Activated naive CD4-positive, alpha-beta T cell treated with anti-CD3 and anti-CD28 coated beads, Interleukin-2, amount 10 ng/mL, durations not matched to agents 7 days and 5 days (primary cell): ENCODE measurements at regions not wholly inside any gene's neighbourhood (a gene's known extent, or its start where the extent isn't known, plus 50 kb on each side); places are given as distances from the start of the nearest gene placed in this dataset.

Source experiments
- CTCF ChIA-PET: fragments of 350-600 bp; sonication (Branson Sonifier 250); formaldehyde crosslinking; loops from one replicate; lab custom pipeline; 2021; ENCODE audit warnings: antibody characterized with exemption; lab: Charles Lee
- DNase-seq: peaks from one replicate; pipeline ENCODE4 v3.0.0-alpha.2; 2020
- H3K27ac Mint-ChIP-seq: one replicate; pipeline ENCODE4 v1.8.0; 2021; ENCODE audit warnings: mild to moderate bottlenecking, moderate library complexity, mixed read lengths
- H3K27me3 Mint-ChIP-seq: one replicate; pipeline ENCODE4 v1.8.0; 2021; ENCODE audit warnings: mild to moderate bottlenecking, mixed read lengths
- H3K36me3 Mint-ChIP-seq: one replicate; pipeline ENCODE4 v1.8.0; 2021; ENCODE audit warnings: mixed read lengths
- H3K4me1 Mint-ChIP-seq: one replicate; pipeline ENCODE4 v1.8.0; 2021; ENCODE audit warnings: mixed read lengths
- H3K4me3 Mint-ChIP-seq: one replicate; pipeline ENCODE4 v1.8.0; 2021; ENCODE audit warnings: mild to moderate bottlenecking, moderate library complexity, mixed read lengths
- H3K9me3 Mint-ChIP-seq: one replicate; pipeline ENCODE4 v1.8.0; 2021; ENCODE audit warnings: mixed read lengths

GRCh38 chr18:55858661-55859515 lies 270.9 kb upstream of the TCF4 start:
- CTCF ChIA-PET: no interaction called here
- Mint-ChIP-seq H3K4me3 (no peak overlapping the region), H3K27ac (no peak overlapping the region), H3K36me3 (no peaks in the 10 kb centered on the region), H3K27me3 (no peaks in the 10 kb centered on the region), H3K9me3 (no peaks in the 10 kb centered on the region), H3K4me1 (no peaks in the 10 kb centered on the region)
- DNase-seq: no peak

GRCh38 chr18:55857956-55858355 lies 270.0 kb upstream of the TCF4 start:
- H3K4me1 Mint-ChIP-seq: no peaks in the 10 kb centered on the region
- DNase-seq: no peak
- H3K27me3 Mint-ChIP-seq: no peaks in the 10 kb centered on the region
- CTCF ChIA-PET: no interaction called here
- no peak overlapping the region for H3K4me3 Mint-ChIP-seq
- no peaks in the 10 kb centered on the region for H3K9me3 Mint-ChIP-seq
- H3K27ac Mint-ChIP-seq: no peak overlapping the region
- H3K36me3 Mint-ChIP-seq: no peaks in the 10 kb centered on the region

DNA sequence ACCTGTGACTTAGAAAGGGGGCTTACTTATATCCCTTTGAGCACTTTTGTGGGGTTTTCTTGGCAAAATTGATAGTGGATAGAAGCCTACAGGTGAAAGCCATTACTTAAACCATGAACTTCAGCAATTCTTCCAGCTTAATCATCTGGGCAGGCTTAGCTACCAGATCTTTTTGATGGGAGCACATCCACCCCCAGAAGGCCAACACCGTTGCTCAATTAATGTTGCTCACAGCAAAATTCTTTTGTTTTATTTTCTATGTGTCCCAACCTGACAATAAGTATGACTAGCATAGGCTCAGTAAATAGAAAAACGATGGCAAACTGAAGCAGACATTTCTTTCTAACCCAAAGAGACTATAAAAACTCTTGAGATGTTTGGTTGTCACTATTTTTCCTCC lies 269.4 kb upstream of the TCF4 start:
- no peak overlapping the region for H3K4me3 Mint-ChIP-seq

DNA sequence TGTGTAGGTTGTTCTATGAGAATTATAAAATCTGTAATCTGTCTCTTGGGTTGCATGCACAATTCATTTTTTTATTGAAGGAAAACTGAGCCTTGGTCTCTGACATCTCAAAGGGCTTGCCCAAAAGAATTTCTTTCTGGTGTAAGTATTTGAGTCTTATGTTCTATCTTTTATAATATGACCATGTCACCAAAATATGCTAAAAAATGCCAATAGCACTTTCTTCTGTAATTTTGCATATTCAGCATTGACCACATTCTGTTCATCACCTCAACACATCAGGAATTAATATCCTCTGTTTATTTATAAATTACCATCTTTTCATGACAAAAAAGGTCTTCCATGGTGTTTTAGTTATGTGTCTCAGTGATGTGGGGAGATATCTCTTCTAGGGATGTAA lies 268.7 kb upstream of the TCF4 start:
- CTCF ChIA-PET: no interaction called here
- H3K4me3 Mint-ChIP-seq: no peak overlapping the region

More for the DNA sequence above, 269.4 kb upstream of the TCF4 start:
- CTCF ChIA-PET: no interaction called here
- Mint-ChIP-seq H3K9me3 (peaks cover 2% of the 10 kb centered on the region), H3K4me1 (no peaks in the 10 kb centered on the region), H3K27me3 (no peaks in the 10 kb centered on the region), H3K36me3 (no peaks in the 10 kb centered on the region), H3K27ac (no peak overlapping the region)
- no peak for DNase-seq

GRCh38 chr18:55856229-55856628 lies 268.2 kb upstream of the TCF4 start:
- Mint-ChIP-seq H3K27ac (no peak overlapping the region), H3K36me3 (no peaks in the 10 kb centered on the region), H3K4me1 (no peaks in the 10 kb centered on the region), H3K27me3 (no peaks in the 10 kb centered on the region), H3K9me3 (peaks cover 4% of the 10 kb centered on the region), H3K4me3 (no peak overlapping the region)
- no peak for DNase-seq
- CTCF ChIA-PET: no interaction called here

More for the DNA sequence above, 268.7 kb upstream of the TCF4 start:
- DNase-seq: no peak
- Mint-ChIP-seq H3K9me3 (peaks cover 4% of the 10 kb centered on the region), H3K4me1 (no peaks in the 10 kb centered on the region), H3K27ac (no peak overlapping the region), H3K36me3 (no peaks in the 10 kb centered on the region), H3K27me3 (no peaks in the 10 kb centered on the region)

GRCh38 chr18:55853268-55853667 lies 265.3 kb upstream of the TCF4 start:
- peaks cover 4% of the 10 kb centered on the region for H3K9me3 Mint-ChIP-seq
- CTCF ChIA-PET: no interaction called here
- no peak overlapping the region for H3K4me3 Mint-ChIP-seq
- DNase-seq: no peak
- H3K27me3 Mint-ChIP-seq: no peaks in the 10 kb centered on the region
- no peaks in the 10 kb centered on the region for H3K4me1 Mint-ChIP-seq
- no peaks in the 10 kb centered on the region for H3K36me3 Mint-ChIP-seq
- no peak overlapping the region for H3K27ac Mint-ChIP-seq

DNA sequence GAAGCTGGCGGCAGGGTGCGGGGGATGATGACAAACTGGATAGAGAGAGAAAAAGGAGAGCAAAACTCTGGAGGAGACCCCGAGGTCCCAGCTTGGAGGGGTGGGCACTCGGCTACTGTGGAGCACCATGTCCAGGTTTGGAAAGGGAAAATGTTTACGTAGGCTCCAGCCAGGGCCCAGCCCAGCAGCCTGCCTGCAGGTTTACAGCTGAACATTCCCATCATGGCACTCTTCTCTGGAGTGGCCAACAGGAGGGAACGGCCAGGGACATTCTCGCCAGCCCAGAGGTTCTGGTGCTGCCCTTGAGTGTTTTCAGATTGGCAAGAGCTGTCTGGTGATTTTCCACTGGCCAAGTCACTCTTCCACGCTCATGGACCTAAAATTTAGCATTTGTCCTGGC lies 262.9 kb upstream of the TCF4 start:
- Mint-ChIP-seq H3K36me3 (no peaks in the 10 kb centered on the region), H3K27me3 (no peaks in the 10 kb centered on the region), H3K4me3 (no peak overlapping the region), H3K27ac (no peak overlapping the region), H3K9me3 (peaks cover 4% of the 10 kb centered on the region), H3K4me1 (no peaks in the 10 kb centered on the region)
- DNase-seq: no peak
- CTCF ChIA-PET: no interaction called here

GRCh38 chr18:55849391-55849790 lies 261.4 kb upstream of the TCF4 start:
- CTCF ChIA-PET: no interaction called here
- H3K36me3 Mint-ChIP-seq: no peaks in the 10 kb centered on the region
- H3K4me3 Mint-ChIP-seq: no peak overlapping the region
- H3K9me3 Mint-ChIP-seq: peaks cover 4% of the 10 kb centered on the region
- DNase-seq: no peak
- H3K4me1 Mint-ChIP-seq: no peaks in the 10 kb centered on the region
- H3K27ac Mint-ChIP-seq: no peak overlapping the region
- no peaks in the 10 kb centered on the region for H3K27me3 Mint-ChIP-seq

- Mint-ChIP-seq H3K36me3 (no peaks in the 10 kb centered on the region), H3K27ac (no peak overlapping the region), H3K9me3 (peaks cover 4% of the 10 kb centered on the region), H3K4me1 (no peaks in the 10 kb centered on the region), H3K27me3 (no peaks in the 10 kb centered on the region), H3K4me3 (no peak overlapping the region)
- no peak for DNase-seq
- CTCF ChIA-PET: no interaction called here
These were observed 260.0 kb upstream of the TCF4 start for GRCh38 chr18:55847960-55848359.

DNA sequence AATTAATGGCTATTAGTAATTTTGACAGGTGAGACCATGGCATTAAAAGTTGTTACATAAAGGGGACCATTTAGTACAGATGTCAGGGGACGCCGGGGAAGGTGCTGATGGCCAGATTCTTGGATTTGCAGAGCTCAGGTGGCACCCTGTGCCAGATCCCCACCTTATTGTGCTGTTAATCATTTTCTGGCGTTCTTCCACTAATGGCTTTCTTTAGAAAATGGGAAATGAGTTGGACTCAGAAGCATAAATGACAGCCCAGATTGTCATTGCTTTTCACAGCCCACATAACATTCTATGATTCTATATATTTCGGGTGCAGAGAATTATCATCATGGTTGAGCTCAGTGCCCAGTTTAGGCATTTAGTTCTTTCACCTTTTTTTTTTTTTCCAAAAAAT lies 257.2 kb upstream of the TCF4 start:
- H3K27ac Mint-ChIP-seq: no peak overlapping the region
- CTCF ChIA-PET: interaction anchor here (0.7 kb wide), 1 partner anchor 996 kb away, joined by 6 read pairs; no protein-coding TSS in a partner anchor
- H3K4me3 Mint-ChIP-seq: no peak overlapping the region
- no peaks in the 10 kb centered on the region for H3K36me3 Mint-ChIP-seq
- peaks cover 5% of the 10 kb centered on the region for H3K9me3 Mint-ChIP-seq
- no peaks in the 10 kb centered on the region for H3K4me1 Mint-ChIP-seq
- H3K27me3 Mint-ChIP-seq: no peaks in the 10 kb centered on the region
- DNase-seq: no peak

DNA sequence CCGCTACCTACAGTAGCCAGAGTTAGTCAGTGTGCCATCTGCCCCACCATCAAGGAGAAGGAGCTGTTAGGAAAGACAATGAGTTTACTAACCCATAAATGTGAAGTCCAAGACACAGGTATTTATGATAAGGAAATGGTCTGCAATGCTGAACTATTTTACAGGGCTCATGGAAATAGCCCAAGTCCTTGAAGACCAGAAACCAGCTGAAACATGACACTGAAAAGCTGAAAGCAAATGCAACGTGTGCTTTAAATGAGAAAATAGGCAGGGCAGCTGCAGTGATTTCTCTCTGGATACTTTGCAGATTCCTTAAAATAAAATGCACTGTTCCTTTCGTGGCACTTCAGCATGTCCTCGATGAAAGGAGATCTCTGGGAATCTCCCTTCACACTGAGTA lies 256.4 kb upstream of the TCF4 start:
- no peaks in the 10 kb centered on the region for H3K4me1 Mint-ChIP-seq
- DNase-seq: no peak
- no peaks in the 10 kb centered on the region for H3K36me3 Mint-ChIP-seq
- CTCF ChIA-PET: no interaction called here
- peaks cover 11% of the 10 kb centered on the region for H3K9me3 Mint-ChIP-seq
- no peak overlapping the region for H3K27ac Mint-ChIP-seq
- no peak overlapping the region for H3K4me3 Mint-ChIP-seq
- H3K27me3 Mint-ChIP-seq: no peaks in the 10 kb centered on the region

GRCh38 chr18:55841314-55841713 lies 253.3 kb upstream of the TCF4 start:
- Mint-ChIP-seq H3K4me1 (no peaks in the 10 kb centered on the region), H3K9me3 (peaks cover 21% of the 10 kb centered on the region), H3K27me3 (no peaks in the 10 kb centered on the region), H3K27ac (no peak overlapping the region), H3K36me3 (no peaks in the 10 kb centered on the region), H3K4me3 (no peak overlapping the region)
- CTCF ChIA-PET: no interaction called here
- DNase-seq: no peak

- CTCF ChIA-PET: no interaction called here
- H3K9me3 Mint-ChIP-seq: peaks cover 21% of the 10 kb centered on the region
- no peaks in the 10 kb centered on the region for H3K4me1 Mint-ChIP-seq
- no peaks in the 10 kb centered on the region for H3K36me3 Mint-ChIP-seq
- H3K27me3 Mint-ChIP-seq: no peaks in the 10 kb centered on the region
- no peak overlapping the region for H3K27ac Mint-ChIP-seq
- H3K4me3 Mint-ChIP-seq: no peak overlapping the region
- no peak for DNase-seq
These were observed 252.7 kb upstream of the TCF4 start for GRCh38 chr18:55840601-55841170.

GRCh38 chr18:55839343-55839742 lies 251.4 kb upstream of the TCF4 start:
- Mint-ChIP-seq H3K4me1 (no peaks in the 10 kb centered on the region), H3K9me3 (peaks cover 23% of the 10 kb centered on the region), H3K27me3 (no peaks in the 10 kb centered on the region), H3K4me3 (no peak overlapping the region), H3K27ac (no peak overlapping the region), H3K36me3 (no peaks in the 10 kb centered on the region)
- DNase-seq: no peak
- CTCF ChIA-PET: no interaction called here

GRCh38 chr18:55838841-55839240 lies 250.8 kb upstream of the TCF4 start:
- H3K27ac Mint-ChIP-seq: no peak overlapping the region
- H3K27me3 Mint-ChIP-seq: no peaks in the 10 kb centered on the region
- CTCF ChIA-PET: no interaction called here
- H3K4me1 Mint-ChIP-seq: no peaks in the 10 kb centered on the region
- no peak for DNase-seq
- peaks cover 24% of the 10 kb centered on the region for H3K9me3 Mint-ChIP-seq
- H3K36me3 Mint-ChIP-seq: no peaks in the 10 kb centered on the region
- H3K4me3 Mint-ChIP-seq: no peak overlapping the region
